ENCODE measurements at regions not wholly inside any gene's neighbourhood (a gene's known extent, or its start where the extent isn't known, plus 50 kb on each side); places are given as distances from the start of the nearest gene placed in this dataset.
"Not testable (repeated sequence)": the region's sequence is repeated elsewhere in the genome, so short reads cannot be mapped to it uniquely, and the experiment has no call there.

GRCh38 chr16:29190553-29191431 lies 205.9 kb downstream of the LAT start:
- H4K20me1 ChIP-seq (ENCODE audit: insufficient read depth); H3F3A ChIP-seq (ENCODE audit: insufficient read depth, low read length, poor library complexity, severe bottlenecking); H3K9me3 ChIP-seq (ENCODE audit: low read length); H3K36me3 ChIP-seq (ENCODE audit: insufficient read depth, low read length); H3K9ac ChIP-seq (ENCODE audit: low read length); H3K4me3 ChIP-seq (ENCODE audit: low read length); H3K27me3 ChIP-seq (ENCODE audit: insufficient read depth, low read depth, low read length); H3K79me2 ChIP-seq (replicated peaks; ENCODE audit: insufficient read depth, low read length); H3K9me2 ChIP-seq (ENCODE audit: insufficient read depth, low read length); H2AFZ ChIP-seq (ENCODE audit: low read depth, low read length); H3K27ac ChIP-seq (ENCODE audit: low read length); H3K4me2 ChIP-seq (ENCODE audit: low read length): not testable (repeated sequence)

GRCh38 chr16:29188806-29189205 lies 204.0 kb downstream of the LAT start:
- not testable (repeated sequence) for H3K9me2 ChIP-seq (ENCODE audit: insufficient read depth, low read length); H3F3A ChIP-seq (ENCODE audit: insufficient read depth, low read length, poor library complexity, severe bottlenecking); H3K4me2 ChIP-seq (ENCODE audit: low read length); H4K20me1 ChIP-seq (ENCODE audit: insufficient read depth); H3K4me3 ChIP-seq (ENCODE audit: low read length); H3K36me3 ChIP-seq (ENCODE audit: insufficient read depth, low read length); H2AFZ ChIP-seq (ENCODE audit: low read depth, low read length); H3K27ac ChIP-seq (ENCODE audit: low read length); H3K27me3 ChIP-seq (ENCODE audit: insufficient read depth, low read depth, low read length); H3K9ac ChIP-seq (ENCODE audit: low read length); H3K79me2 ChIP-seq (replicated peaks; ENCODE audit: insufficient read depth, low read length); H3K9me3 ChIP-seq (ENCODE audit: low read length)

GRCh38 chr16:29186306-29187220 lies 201.7 kb downstream of the LAT start:
- H4K20me1 ChIP-seq (ENCODE audit: insufficient read depth); H3K4me3 ChIP-seq (ENCODE audit: low read length); H3K36me3 ChIP-seq (ENCODE audit: insufficient read depth, low read length); H3K79me2 ChIP-seq (replicated peaks; ENCODE audit: insufficient read depth, low read length); H3K9ac ChIP-seq (ENCODE audit: low read length); H3K4me2 ChIP-seq (ENCODE audit: low read length); H3K9me3 ChIP-seq (ENCODE audit: low read length); H3K27me3 ChIP-seq (ENCODE audit: insufficient read depth, low read depth, low read length); H3K27ac ChIP-seq (ENCODE audit: low read length); H2AFZ ChIP-seq (ENCODE audit: low read depth, low read length); H3F3A ChIP-seq (ENCODE audit: insufficient read depth, low read length, poor library complexity, severe bottlenecking); H3K9me2 ChIP-seq (ENCODE audit: insufficient read depth, low read length): not testable (repeated sequence)

GRCh38 chr16:29185872-29186271 lies 201.0 kb downstream of the LAT start:
- not testable (repeated sequence) for H3K4me2 ChIP-seq (ENCODE audit: low read length); H3F3A ChIP-seq (ENCODE audit: insufficient read depth, low read length, poor library complexity, severe bottlenecking); H2AFZ ChIP-seq (ENCODE audit: low read depth, low read length); H4K20me1 ChIP-seq (ENCODE audit: insufficient read depth); H3K9me3 ChIP-seq (ENCODE audit: low read length); H3K36me3 ChIP-seq (ENCODE audit: insufficient read depth, low read length); H3K4me3 ChIP-seq (ENCODE audit: low read length); H3K79me2 ChIP-seq (replicated peaks; ENCODE audit: insufficient read depth, low read length); H3K9ac ChIP-seq (ENCODE audit: low read length); H3K27ac ChIP-seq (ENCODE audit: low read length); H3K9me2 ChIP-seq (ENCODE audit: insufficient read depth, low read length); H3K27me3 ChIP-seq (ENCODE audit: insufficient read depth, low read depth, low read length)

- not testable (repeated sequence) for H3K27ac ChIP-seq (ENCODE audit: low read length); H3K4me2 ChIP-seq (ENCODE audit: low read length)
These were observed 200.0 kb downstream of the LAT start for GRCh38 chr16:29184738-29185438.

GRCh38 chr16:29182940-29183868 lies 198.4 kb downstream of the LAT start:
- H4K20me1 ChIP-seq (ENCODE audit: insufficient read depth); H3K9me3 ChIP-seq (ENCODE audit: low read length); H3K36me3 ChIP-seq (ENCODE audit: insufficient read depth, low read length); H3K27ac ChIP-seq (ENCODE audit: low read length); H3K79me2 ChIP-seq (replicated peaks; ENCODE audit: insufficient read depth, low read length); H3K4me3 ChIP-seq (ENCODE audit: low read length); H3K9me2 ChIP-seq (ENCODE audit: insufficient read depth, low read length); H3K27me3 ChIP-seq (ENCODE audit: insufficient read depth, low read depth, low read length); H3F3A ChIP-seq (ENCODE audit: insufficient read depth, low read length, poor library complexity, severe bottlenecking); H3K9ac ChIP-seq (ENCODE audit: low read length); H2AFZ ChIP-seq (ENCODE audit: low read depth, low read length); H3K4me2 ChIP-seq (ENCODE audit: low read length): not testable (repeated sequence)

More at GRCh38 chr16:29184738-29185438, 200.0 kb downstream of the LAT start:
- not testable (repeated sequence) for H3K9me3 ChIP-seq (ENCODE audit: low read length); H3K79me2 ChIP-seq (replicated peaks; ENCODE audit: insufficient read depth, low read length); H3K9me2 ChIP-seq (ENCODE audit: insufficient read depth, low read length); H4K20me1 ChIP-seq (ENCODE audit: insufficient read depth); H3F3A ChIP-seq (ENCODE audit: insufficient read depth, low read length, poor library complexity, severe bottlenecking); H3K36me3 ChIP-seq (ENCODE audit: insufficient read depth, low read length); H3K27me3 ChIP-seq (ENCODE audit: insufficient read depth, low read depth, low read length); H2AFZ ChIP-seq (ENCODE audit: low read depth, low read length); H3K9ac ChIP-seq (ENCODE audit: low read length); H3K4me3 ChIP-seq (ENCODE audit: low read length)
